ENCODE measurements at regions not wholly inside any gene's neighbourhood (a gene's known extent, or its start where the extent isn't known, plus 50 kb on each side); places are given as distances from the start of the nearest gene placed in this dataset.

GRCh38 chr12:23352670-23353069 is 596.8 kb downstream of the SOX5 start:
- no peaks in the 10 kb centered on the region for H3K27me3 ChIP-seq
- in situ Hi-C loops (cut with MboI; ENCODE audit: low sequenced_read_pairs in 4 of 4) (no loop called here), intact Hi-C loops (cut with DNase I; ENCODE audit: low total_unique reads) (no loop called here)
- ATAC-seq = no peak
- DNase-seq = no peak
- no peak for TF ChIP-seq CTCF (IDR thresholded peaks at IDR 0.05 in 4 of 5, conservative IDR thresholded peaks at IDR 0.05 in 1 of 5)
- TF ChIP-seq POLR2A (IDR thresholded peaks at IDR 0.05) = no peak
- H3K4me3 ChIP-seq = no peak overlapping the region
- no peaks in the 10 kb centered on the region for H3K9me3 ChIP-seq
- H3K36me3 ChIP-seq = no peaks in the 10 kb centered on the region
- H3K4me1 ChIP-seq = no peaks in the 10 kb centered on the region
- no peak overlapping the region for H3K27ac ChIP-seq

GRCh38 chr12:23354800-23355199 is 594.7 kb downstream of the SOX5 start:
- in situ Hi-C loops (cut with MboI; ENCODE audit: low sequenced_read_pairs in 4 of 4) = no loop called here
- ATAC-seq (no peak), DNase-seq (no peak)
- intact Hi-C loops (cut with DNase I; ENCODE audit: low total_unique reads) = no loop called here
- Histone ChIP-seq H3K4me3 (no peak overlapping the region), H3K4me1 (no peaks in the 10 kb centered on the region), H3K27ac (no peak overlapping the region), H3K27me3 (no peaks in the 10 kb centered on the region), H3K9me3 (no peaks in the 10 kb centered on the region), H3K36me3 (no peaks in the 10 kb centered on the region)
- TF ChIP-seq CTCF (IDR thresholded peaks at IDR 0.05 in 4 of 5, conservative IDR thresholded peaks at IDR 0.05 in 1 of 5) (no peak), POLR2A (IDR thresholded peaks at IDR 0.05) (no peak)

- Histone ChIP-seq H3K36me3 (no peaks in the 10 kb centered on the region), H3K27me3 (no peaks in the 10 kb centered on the region), H3K4me3 (no peak overlapping the region), H3K9me3 (no peaks in the 10 kb centered on the region), H3K27ac (no peak overlapping the region), H3K4me1 (no peaks in the 10 kb centered on the region)
- DNase-seq (no peak), ATAC-seq (no peak)
- TF ChIP-seq POLR2A (IDR thresholded peaks at IDR 0.05) = no peak
- TF ChIP-seq CTCF (IDR thresholded peaks at IDR 0.05 in 4 of 5, conservative IDR thresholded peaks at IDR 0.05 in 1 of 5) = no peak
- in situ Hi-C loops (cut with MboI; ENCODE audit: low sequenced_read_pairs in 4 of 4) = no loop called here
- intact Hi-C loops (cut with DNase I; ENCODE audit: low total_unique reads) = no loop called here
These were observed 593.0 kb downstream of the SOX5 start for GRCh38 chr12:23356440-23356839.

- in situ Hi-C loops (cut with MboI; ENCODE audit: low sequenced_read_pairs in 4 of 4) (no loop called here), intact Hi-C loops (cut with DNase I; ENCODE audit: low total_unique reads) (no loop called here)
- DNase-seq (no peak), ATAC-seq (no peak)
- H3K36me3 ChIP-seq = no peaks in the 10 kb centered on the region
- no peak overlapping the region for H3K4me3 ChIP-seq
- no peaks in the 10 kb centered on the region for H3K27me3 ChIP-seq
- no peaks in the 10 kb centered on the region for H3K9me3 ChIP-seq
- H3K27ac ChIP-seq = no peak overlapping the region
- no peaks in the 10 kb centered on the region for H3K4me1 ChIP-seq
- TF ChIP-seq POLR2A (IDR thresholded peaks at IDR 0.05) (no peak), CTCF (IDR thresholded peaks at IDR 0.05 in 4 of 5, conservative IDR thresholded peaks at IDR 0.05 in 1 of 5) (no peak)
These were observed 592.4 kb downstream of the SOX5 start for GRCh38 chr12:23356927-23357708.

Data from gastrocnemius medialis (tissue), 4 donors.